MCF 10A (cell line): ENCODE measurements at regions not wholly inside any gene's neighbourhood (a gene's known extent, or its start where the extent isn't known, plus 50 kb on each side); places are given as distances from the start of the nearest gene placed in this dataset.

ENCODE experiments used
- BruUV-seq: library from RNA; stranded (reverse); fragments of 400-500 nt; replicated peaks from 2 replicates; lab custom pipeline; 2021; lab: Mats Ljungman, UMichigan
- CTCF ChIA-PET: fragments of 300-600 bp; sonication (Branson Sonifier 250); formaldehyde crosslinking; extraction: SDS; loops from one replicate; lab custom pipeline; 2021; ENCODE audit warnings: antibody characterized with exemption, inconsistent platforms; lab: Yijun Ruan, JAX
- POLR2A ChIA-PET: fragments of 300-600, 350-650 bp; sonication (Branson Sonifier 250); formaldehyde crosslinking; extraction: SDS; loops from one replicate; lab custom pipeline; 2020; ENCODE audit warnings: antibody characterized with exemption, inconsistent platforms; lab: Yijun Ruan, JAX
- DNase-seq: peaks from one replicate; pipeline ENCODE4 v3.0.0-alpha.2; 2018; ENCODE audit not compliant: unreplicated experiment
- H3K27ac Mint-ChIP-seq: one replicate; pipeline ENCODE4 v1.8.0; 2022; ENCODE audit warnings: mild to moderate bottlenecking, low read depth, mixed read lengths; ENCODE audit not compliant: unreplicated experiment
- H3K27me3 Mint-ChIP-seq: one replicate; pipeline ENCODE4 v1.8.0; 2022; ENCODE audit warnings: mixed read lengths; ENCODE audit not compliant: insufficient read depth, unreplicated experiment
- H3K36me3 Mint-ChIP-seq: one replicate; pipeline ENCODE4 v1.8.0; 2022; ENCODE audit warnings: mild to moderate bottlenecking, moderate library complexity, mixed read lengths; ENCODE audit not compliant: insufficient read depth, unreplicated experiment
- H3K4me1 Mint-ChIP-seq: one replicate; pipeline ENCODE4 v1.8.0; 2022; ENCODE audit warnings: mixed read lengths; ENCODE audit not compliant: insufficient read depth, unreplicated experiment
- H3K4me3 Mint-ChIP-seq: one replicate; pipeline ENCODE4 v1.8.0; 2022; ENCODE audit warnings: mild to moderate bottlenecking, moderate library complexity, mixed read lengths; ENCODE audit not compliant: unreplicated experiment
- H3K9me3 Mint-ChIP-seq: one replicate; pipeline ENCODE4 v1.8.0; 2022; ENCODE audit warnings: mixed read lengths; ENCODE audit not compliant: unreplicated experiment
- intact Hi-C: fragments of 100-400 bp; cut with micrococcal nuclease; formaldehyde crosslinking; loops from 2 replicates; pipeline ENCODE4 v1.14.1; 2022
- TF ChIP-seq, protein P1 (sequence below): fragments of 200-600 bp; IDR thresholded peaks from one replicate; pipeline ENCODE4 v1.8.0; 2022; ENCODE audit warnings: antibody characterized with exemption, mild to moderate bottlenecking; ENCODE audit not compliant: unreplicated experiment

GRCh38 chrX:39399387-39399786, 598.1 kb downstream of the MID1IP1 start:
- Mint-ChIP-seq H3K4me1 (no peaks in the 10 kb centered on the region), H3K4me3 (no peak overlapping the region), H3K27me3 (peaks cover 70% of the 10 kb centered on the region), H3K27ac (no peak overlapping the region), H3K36me3 (no peaks in the 10 kb centered on the region), H3K9me3 (no peaks in the 10 kb centered on the region)
- ChIA-PET POLR2A (no interaction called here), CTCF (interaction anchor here (0.6 kb wide), 1 partner anchor 1151 kb away, joined by 3 read pairs; no protein-coding TSS in a partner anchor)
- TF ChIP-seq, protein P1, sequence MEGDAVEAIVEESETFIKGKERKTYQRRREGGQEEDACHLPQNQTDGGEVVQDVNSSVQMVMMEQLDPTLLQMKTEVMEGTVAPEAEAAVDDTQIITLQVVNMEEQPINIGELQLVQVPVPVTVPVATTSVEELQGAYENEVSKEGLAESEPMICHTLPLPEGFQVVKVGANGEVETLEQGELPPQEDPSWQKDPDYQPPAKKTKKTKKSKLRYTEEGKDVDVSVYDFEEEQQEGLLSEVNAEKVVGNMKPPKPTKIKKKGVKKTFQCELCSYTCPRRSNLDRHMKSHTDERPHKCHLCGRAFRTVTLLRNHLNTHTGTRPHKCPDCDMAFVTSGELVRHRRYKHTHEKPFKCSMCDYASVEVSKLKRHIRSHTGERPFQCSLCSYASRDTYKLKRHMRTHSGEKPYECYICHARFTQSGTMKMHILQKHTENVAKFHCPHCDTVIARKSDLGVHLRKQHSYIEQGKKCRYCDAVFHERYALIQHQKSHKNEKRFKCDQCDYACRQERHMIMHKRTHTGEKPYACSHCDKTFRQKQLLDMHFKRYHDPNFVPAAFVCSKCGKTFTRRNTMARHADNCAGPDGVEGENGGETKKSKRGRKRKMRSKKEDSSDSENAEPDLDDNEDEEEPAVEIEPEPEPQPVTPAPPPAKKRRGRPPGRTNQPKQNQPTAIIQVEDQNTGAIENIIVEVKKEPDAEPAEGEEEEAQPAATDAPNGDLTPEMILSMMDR = no peak
- no TSS peak for BruUV-seq
- intact Hi-C loops = no loop called here
- no peak for DNase-seq

- no TSS peak for BruUV-seq
- H3K27ac Mint-ChIP-seq = no peak overlapping the region
- TF ChIP-seq, protein P1 = no peak
- ChIA-PET POLR2A (no interaction called here), CTCF (no interaction called here)
- H3K4me1 Mint-ChIP-seq = no peaks in the 10 kb centered on the region
- H3K27me3 Mint-ChIP-seq = peaks cover 81% of the 10 kb centered on the region
- H3K4me3 Mint-ChIP-seq = no peak overlapping the region
- no peaks in the 10 kb centered on the region for H3K36me3 Mint-ChIP-seq
- DNase-seq = no peak
- intact Hi-C loops = no loop called here
- no peaks in the 10 kb centered on the region for H3K9me3 Mint-ChIP-seq
These were observed 600.3 kb downstream of the MID1IP1 start for GRCh38 chrX:39401483-39402110.

DNA sequence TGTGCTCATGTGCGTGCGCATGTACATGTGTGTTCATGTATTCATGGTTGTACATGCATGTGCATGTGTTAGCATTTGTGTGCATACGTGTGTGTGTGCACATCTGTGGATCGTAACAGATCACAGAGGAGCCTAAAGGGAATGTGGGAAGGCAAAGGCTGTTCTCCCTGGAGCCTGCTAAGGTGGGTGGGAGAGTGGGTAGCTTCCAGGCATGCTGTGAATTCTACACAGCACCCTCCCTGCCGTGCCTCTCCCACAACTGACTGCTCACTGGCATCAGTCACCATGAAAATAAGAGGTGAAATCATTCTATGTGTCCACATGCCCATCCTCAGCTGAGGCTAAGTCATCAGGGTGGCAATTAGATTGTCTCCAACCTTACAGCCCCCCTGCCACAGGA, 600.9 kb downstream of the MID1IP1 start:
- no TSS peak for BruUV-seq
- ChIA-PET CTCF (no interaction called here), POLR2A (no interaction called here)
- Mint-ChIP-seq H3K4me1 (no peaks in the 10 kb centered on the region), H3K36me3 (no peaks in the 10 kb centered on the region), H3K9me3 (no peaks in the 10 kb centered on the region), H3K27me3 (peaks cover 86% of the 10 kb centered on the region), H3K4me3 (no peak overlapping the region), H3K27ac (no peak overlapping the region)
- TF ChIP-seq, protein P1 = no peak
- intact Hi-C loops = no loop called here
- no peak for DNase-seq

DNA sequence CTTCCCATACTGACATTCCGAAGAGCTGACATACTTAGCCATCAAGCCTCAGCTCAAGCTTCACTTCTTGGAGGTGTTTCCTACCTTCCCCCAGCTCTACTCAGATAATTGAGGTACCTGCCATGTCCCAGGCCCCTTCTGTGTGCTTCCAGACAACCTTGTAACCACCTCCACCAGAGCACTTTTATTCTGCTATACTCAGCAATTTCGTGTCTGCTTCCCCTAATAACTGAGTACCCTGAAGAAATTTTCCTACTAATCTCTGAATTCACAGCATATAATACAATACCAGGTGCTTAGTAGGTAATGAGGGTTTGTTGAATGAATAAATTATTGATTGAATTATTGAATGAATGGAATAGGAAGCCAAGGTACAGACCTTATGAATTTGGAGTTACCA, 605.5 kb downstream of the MID1IP1 start:
- no TSS peak for BruUV-seq
- CTCF ChIA-PET = no interaction called here

More for the DNA sequence above, 605.5 kb downstream of the MID1IP1 start:
- no peak overlapping the region for H3K27ac Mint-ChIP-seq
- DNase-seq = no peak
- H3K4me1 Mint-ChIP-seq = no peaks in the 10 kb centered on the region
- H3K4me3 Mint-ChIP-seq = no peak overlapping the region
- H3K36me3 Mint-ChIP-seq = no peaks in the 10 kb centered on the region
- TF ChIP-seq, protein P1 = no peak
- H3K27me3 Mint-ChIP-seq = peaks cover 77% of the 10 kb centered on the region
- intact Hi-C loops = no loop called here
- H3K9me3 Mint-ChIP-seq = no peaks in the 10 kb centered on the region
- POLR2A ChIA-PET = no interaction called here
